ENCODE measurements at regions not wholly inside any gene's neighbourhood (a gene's known extent, or its start where the extent isn't known, plus 50 kb on each side); places are given as distances from the start of the nearest gene placed in this dataset.

DNA sequence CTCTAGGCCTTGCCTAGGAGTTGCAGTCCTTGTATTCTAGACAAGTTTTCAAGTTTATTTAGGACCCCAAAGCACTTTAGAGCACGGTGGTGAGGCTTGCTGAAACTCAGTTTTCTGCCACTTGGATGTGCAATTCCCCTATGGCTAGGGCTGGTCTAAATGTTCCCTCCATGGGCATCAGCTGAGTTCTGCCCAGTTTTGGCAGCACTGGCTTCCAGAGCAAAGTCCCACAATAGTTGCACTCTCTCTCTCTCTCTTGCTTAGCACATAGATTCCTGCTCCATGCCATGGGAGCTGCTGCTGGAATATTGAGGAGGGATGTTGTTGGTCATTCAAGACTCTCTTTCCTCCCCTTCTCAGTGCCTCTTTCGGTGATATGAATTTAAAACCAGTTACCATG, 760.2 kb upstream of the SLC39A10 start:
- TF ChIP-seq, protein P1, sequence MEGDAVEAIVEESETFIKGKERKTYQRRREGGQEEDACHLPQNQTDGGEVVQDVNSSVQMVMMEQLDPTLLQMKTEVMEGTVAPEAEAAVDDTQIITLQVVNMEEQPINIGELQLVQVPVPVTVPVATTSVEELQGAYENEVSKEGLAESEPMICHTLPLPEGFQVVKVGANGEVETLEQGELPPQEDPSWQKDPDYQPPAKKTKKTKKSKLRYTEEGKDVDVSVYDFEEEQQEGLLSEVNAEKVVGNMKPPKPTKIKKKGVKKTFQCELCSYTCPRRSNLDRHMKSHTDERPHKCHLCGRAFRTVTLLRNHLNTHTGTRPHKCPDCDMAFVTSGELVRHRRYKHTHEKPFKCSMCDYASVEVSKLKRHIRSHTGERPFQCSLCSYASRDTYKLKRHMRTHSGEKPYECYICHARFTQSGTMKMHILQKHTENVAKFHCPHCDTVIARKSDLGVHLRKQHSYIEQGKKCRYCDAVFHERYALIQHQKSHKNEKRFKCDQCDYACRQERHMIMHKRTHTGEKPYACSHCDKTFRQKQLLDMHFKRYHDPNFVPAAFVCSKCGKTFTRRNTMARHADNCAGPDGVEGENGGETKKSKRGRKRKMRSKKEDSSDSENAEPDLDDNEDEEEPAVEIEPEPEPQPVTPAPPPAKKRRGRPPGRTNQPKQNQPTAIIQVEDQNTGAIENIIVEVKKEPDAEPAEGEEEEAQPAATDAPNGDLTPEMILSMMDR (IDR thresholded peaks at IDR 0.05) = no peak
- TF ChIP-seq, protein P2, sequence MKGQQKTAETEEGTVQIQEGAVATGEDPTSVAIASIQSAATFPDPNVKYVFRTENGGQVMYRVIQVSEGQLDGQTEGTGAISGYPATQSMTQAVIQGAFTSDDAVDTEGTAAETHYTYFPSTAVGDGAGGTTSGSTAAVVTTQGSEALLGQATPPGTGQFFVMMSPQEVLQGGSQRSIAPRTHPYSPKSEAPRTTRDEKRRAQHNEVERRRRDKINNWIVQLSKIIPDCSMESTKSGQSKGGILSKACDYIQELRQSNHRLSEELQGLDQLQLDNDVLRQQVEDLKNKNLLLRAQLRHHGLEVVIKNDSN (IDR thresholded peaks at IDR 0.05; ENCODE audit: borderline replicate concordance, low read depth) = no peak
- TF ChIP-seq FOXM1 (IDR thresholded peaks at IDR 0.05; ENCODE audit: low read depth) (no peak), RFX5 (IDR thresholded peaks at IDR 0.05; ENCODE audit: low read length) (no peak), SIN3A (IDR thresholded peaks at IDR 0.05; ENCODE audit: borderline replicate concordance, low read depth, low read length) (no peak), JUND (IDR thresholded peaks at IDR 0.05) (no peak), POLR2AphosphoS5 (IDR thresholded peaks at IDR 0.05; ENCODE audit: low read depth, low read length) (no peak)
- TF ChIP-seq, protein P3, sequence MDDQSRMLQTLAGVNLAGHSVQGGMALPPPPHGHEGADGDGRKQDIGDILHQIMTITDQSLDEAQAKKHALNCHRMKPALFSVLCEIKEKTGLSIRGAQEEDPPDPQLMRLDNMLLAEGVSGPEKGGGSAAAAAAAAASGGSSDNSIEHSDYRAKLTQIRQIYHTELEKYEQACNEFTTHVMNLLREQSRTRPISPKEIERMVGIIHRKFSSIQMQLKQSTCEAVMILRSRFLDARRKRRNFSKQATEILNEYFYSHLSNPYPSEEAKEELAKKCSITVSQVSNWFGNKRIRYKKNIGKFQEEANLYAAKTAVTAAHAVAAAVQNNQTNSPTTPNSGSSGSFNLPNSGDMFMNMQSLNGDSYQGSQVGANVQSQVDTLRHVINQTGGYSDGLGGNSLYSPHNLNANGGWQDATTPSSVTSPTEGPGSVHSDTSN (IDR thresholded peaks at IDR 0.05) = no peak
- TF ChIP-seq, protein P4, sequence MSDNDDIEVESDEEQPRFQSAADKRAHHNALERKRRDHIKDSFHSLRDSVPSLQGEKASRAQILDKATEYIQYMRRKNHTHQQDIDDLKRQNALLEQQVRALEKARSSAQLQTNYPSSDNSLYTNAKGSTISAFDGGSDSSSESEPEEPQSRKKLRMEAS (IDR thresholded peaks at IDR 0.05; ENCODE audit: low read depth) = no peak
